Naive B cell (primary cell): ENCODE measurements at regions not wholly inside any gene's neighbourhood (a gene's known extent, or its start where the extent isn't known, plus 50 kb on each side); places are given as distances from the start of the nearest gene placed in this dataset.

Experiments
- ATAC-seq, 2 donors: fragments of 150-1000 bp; cut with Tn5 transposase; 2 replicates each; pipeline ENCODE4 v1.10.0; 2021; ENCODE audit warnings: low read depth in 2 of 2, mild to moderate bottlenecking in 2 of 2, moderate library complexity in 2 of 2
- DNase-seq: peaks from one replicate; pipeline ENCODE4 v3.0.0; 2022
- H3K27ac Mint-ChIP-seq, 6 donors: one replicate each; pipeline ENCODE4 v1.8.0; 2020 to 2022; ENCODE audit warnings: mild to moderate bottlenecking in 6 of 6, mixed read lengths in 6 of 6, moderate library complexity in 5 of 6, inconsistent platforms in 2 of 6
- H3K27me3 Mint-ChIP-seq, 3 donors: one replicate each; pipeline ENCODE4 v1.8.0; 2021 to 2022; ENCODE audit warnings: mixed read lengths in 3 of 3, mild to moderate bottlenecking in 1 of 3
- H3K36me3 Mint-ChIP-seq, 2 donors: one replicate each; pipeline ENCODE4 v1.8.0; 2020 to 2022; ENCODE audit warnings: mixed read lengths in 2 of 2, inconsistent platforms in 1 of 2, mild to moderate bottlenecking in 1 of 2
- H3K4me1 Mint-ChIP-seq, 3 donors: one replicate each; pipeline ENCODE4 v1.8.0; 2020 to 2022; ENCODE audit warnings: mixed read lengths in 3 of 3, inconsistent platforms in 1 of 3, mild to moderate bottlenecking in 1 of 3, moderate library complexity in 1 of 3
- H3K4me3 Mint-ChIP-seq, 8 donors: one replicate each; pipeline ENCODE4 v1.8.0; 2020 to 2022; ENCODE audit warnings: mild to moderate bottlenecking in 8 of 8, mixed read lengths in 8 of 8, moderate library complexity in 8 of 8, inconsistent platforms in 2 of 8
- H3K9me3 Mint-ChIP-seq, 7 donors: one replicate each; pipeline ENCODE4 v1.8.0; 2020 to 2022; ENCODE audit warnings: mixed read lengths in 7 of 7, mild to moderate bottlenecking in 5 of 7, inconsistent platforms in 2 of 7, moderate library complexity in 1 of 7

DNA sequence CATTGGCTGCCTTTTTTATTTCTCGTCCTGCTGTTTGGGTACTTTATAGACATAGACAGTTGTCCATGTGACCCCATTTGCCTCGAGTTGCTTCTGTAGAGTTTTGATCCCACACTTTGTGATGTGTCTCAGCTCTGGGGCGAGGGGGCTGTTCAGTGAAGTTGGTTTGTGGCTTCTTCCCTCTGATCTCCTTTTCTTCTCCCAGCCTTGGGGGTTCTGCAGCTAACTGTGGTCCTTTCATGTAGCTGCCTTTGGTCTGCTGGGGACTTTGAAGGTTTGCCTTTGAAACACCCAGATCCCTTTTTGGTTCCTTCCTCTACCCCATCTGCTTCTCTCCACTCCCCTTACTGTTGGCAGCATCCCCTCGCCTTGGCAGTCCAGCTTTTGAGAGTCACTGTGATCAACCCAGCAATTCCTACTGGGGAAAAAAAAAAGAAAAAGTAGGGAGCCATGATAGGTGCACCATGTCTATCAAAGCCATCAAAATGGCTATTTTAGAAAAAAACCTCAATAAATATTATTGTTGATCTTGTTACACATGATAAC, 728.8 kb upstream of the RBFOX1 start:
- Mint-ChIP-seq H3K27ac (no peak overlapping the region), H3K4me1 (no peaks in the 10 kb centered on the region), H3K36me3 (no peaks in the 10 kb centered on the region), H3K4me3 (no peak overlapping the region), H3K9me3 (peaks cover 0 to 6% (median 4%) of the 10 kb centered on the region in 7 donors), H3K27me3 (peaks cover 0 to 5% (median 0%) of the 10 kb centered on the region in 3 donors)
- DNase-seq (no peak), ATAC-seq (no peak)

DNA sequence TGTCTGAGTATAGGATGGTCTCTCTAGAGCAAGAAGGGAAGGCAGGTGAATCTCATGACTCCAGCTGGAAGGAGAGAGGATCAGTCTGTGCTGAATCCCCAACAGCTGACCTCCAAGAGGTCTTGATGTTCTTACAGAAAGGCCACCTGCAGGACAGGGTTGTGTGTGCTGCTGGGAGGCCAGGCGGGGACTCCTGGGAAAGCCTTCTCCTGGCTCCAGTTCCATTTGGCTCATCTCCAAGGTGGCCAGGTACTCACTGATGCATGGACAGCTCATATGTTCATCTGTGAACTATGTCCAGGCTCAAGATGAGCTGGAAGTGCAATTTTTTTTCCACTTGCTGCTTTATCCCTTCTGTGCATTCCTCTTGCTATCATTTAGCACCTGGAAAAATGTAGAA, 730.2 kb upstream of the RBFOX1 start:
- ATAC-seq (no peak), DNase-seq (no peak)
- Mint-ChIP-seq H3K27ac (no peak overlapping the region), H3K9me3 (peaks cover 0 to 5% (median 0%) of the 10 kb centered on the region in 7 donors), H3K4me3 (no peak overlapping the region), H3K4me1 (no peaks in the 10 kb centered on the region), H3K36me3 (no peaks in the 10 kb centered on the region), H3K27me3 (peaks cover 0 to 5% (median 0%) of the 10 kb centered on the region in 3 donors)

DNA sequence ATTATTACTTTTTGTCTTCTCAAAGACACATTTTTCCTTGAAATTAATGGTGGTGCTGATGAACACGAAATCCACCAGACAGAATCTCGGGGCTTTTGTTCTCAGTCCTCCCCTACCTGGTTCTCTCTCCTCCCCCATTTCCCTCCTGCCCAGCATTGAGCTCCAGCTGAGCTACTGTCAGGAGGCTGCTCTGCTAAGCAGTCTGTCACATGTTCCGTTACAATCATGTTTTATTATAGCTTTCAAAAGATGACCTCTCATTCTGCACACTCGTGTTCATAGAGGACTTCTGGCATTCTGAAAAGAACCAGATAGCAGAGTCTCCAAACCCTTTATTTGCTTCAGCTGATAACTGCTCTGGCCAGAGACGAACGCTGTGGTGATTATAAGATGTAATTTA, 732.5 kb upstream of the RBFOX1 start:
- Mint-ChIP-seq H3K9me3 (peaks cover 0 to 4% (median 0%) of the 10 kb centered on the region in 7 donors), H3K27me3 (peaks cover 0 to 5% (median 0%) of the 10 kb centered on the region in 3 donors), H3K36me3 (no peaks in the 10 kb centered on the region), H3K4me1 (no peaks in the 10 kb centered on the region), H3K4me3 (no peak overlapping the region), H3K27ac (no peak overlapping the region)
- DNase-seq (no peak), ATAC-seq (no peak)

DNA sequence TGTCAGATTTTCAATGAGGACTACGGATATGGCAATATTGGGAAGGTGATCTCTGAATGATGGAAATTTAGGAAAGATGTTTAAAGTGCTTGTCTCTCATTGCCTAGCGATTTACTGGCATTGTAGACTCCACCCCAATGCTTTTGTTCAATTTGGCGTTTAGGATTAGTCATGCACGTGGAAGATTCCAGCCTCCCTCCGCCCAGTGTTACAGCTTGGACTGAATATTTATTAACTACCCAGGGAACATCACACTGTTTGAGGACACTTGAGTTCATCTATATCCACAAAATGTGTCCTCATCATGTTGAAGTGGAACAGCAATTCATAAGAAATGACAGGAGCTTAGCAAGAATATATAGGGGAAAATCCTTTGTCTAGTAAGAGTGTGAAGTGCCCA, 738.8 kb upstream of the RBFOX1 start:
- ATAC-seq (no peak), DNase-seq (no peak)
- H3K4me3 Mint-ChIP-seq = no peak overlapping the region
- H3K4me1 Mint-ChIP-seq = no peaks in the 10 kb centered on the region
- H3K27me3 Mint-ChIP-seq = no peaks in the 10 kb centered on the region
- H3K36me3 Mint-ChIP-seq = no peaks in the 10 kb centered on the region
- H3K27ac Mint-ChIP-seq = no peak overlapping the region
- H3K9me3 Mint-ChIP-seq = peaks cover 0 to 12% (median 0%) of the 10 kb centered on the region in 7 donors

DNA sequence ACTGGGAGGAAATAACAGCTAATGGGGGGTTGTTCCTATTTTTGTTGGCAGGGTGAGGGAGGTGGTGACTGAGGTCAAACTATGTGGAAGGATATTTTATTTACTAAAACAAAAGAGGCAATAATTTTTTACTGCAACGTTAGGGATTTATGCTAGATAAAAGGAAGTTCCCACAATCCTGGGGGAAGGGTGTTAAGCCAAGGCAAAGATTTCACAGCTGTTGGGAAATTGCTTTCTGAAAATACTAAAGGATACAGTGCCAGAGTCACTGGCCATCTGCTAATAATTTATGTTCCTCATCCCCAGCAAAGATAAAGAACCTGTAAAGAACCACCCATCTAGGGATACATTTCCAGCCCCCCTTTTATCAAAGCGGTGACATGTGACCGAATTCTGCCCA, 756.0 kb upstream of the RBFOX1 start:
- Mint-ChIP-seq H3K27ac (no peak overlapping the region), H3K4me3 (no peak overlapping the region), H3K4me1 (no peaks in the 10 kb centered on the region), H3K36me3 (no peaks in the 10 kb centered on the region), H3K9me3 (peaks cover 0 to 10% (median 3%) of the 10 kb centered on the region in 7 donors), H3K27me3 (peaks cover 0 to 6% (median 0%) of the 10 kb centered on the region in 3 donors)
- ATAC-seq (no peak), DNase-seq (no peak)

DNA sequence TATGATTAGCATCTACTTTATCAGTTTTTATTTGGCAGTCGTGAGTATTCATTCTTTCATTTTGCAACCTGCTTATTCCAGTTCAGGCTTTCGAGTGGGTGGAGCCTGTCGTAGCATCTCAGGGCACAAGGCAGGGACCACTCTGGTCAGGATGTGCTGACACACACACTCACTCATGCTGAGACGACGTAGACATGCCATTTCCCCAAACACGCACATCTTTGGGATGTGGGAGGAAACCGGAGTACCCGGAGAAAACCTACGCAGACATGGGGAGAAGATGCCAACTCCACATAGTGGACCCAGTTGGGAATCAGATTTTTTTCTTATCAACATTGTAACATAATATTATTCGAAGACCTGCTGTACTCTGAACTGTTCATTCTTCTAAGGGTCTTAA, 756.5 kb upstream of the RBFOX1 start:
- Mint-ChIP-seq H3K36me3 (no peaks in the 10 kb centered on the region), H3K4me1 (no peaks in the 10 kb centered on the region), H3K27ac (no peak overlapping the region), H3K9me3 (peaks cover 0 to 10% (median 3%) of the 10 kb centered on the region in 7 donors), H3K4me3 (no peak overlapping the region), H3K27me3 (peaks cover 0 to 6% (median 0%) of the 10 kb centered on the region in 3 donors)
- no peak for ATAC-seq
- DNase-seq = no peak

DNA sequence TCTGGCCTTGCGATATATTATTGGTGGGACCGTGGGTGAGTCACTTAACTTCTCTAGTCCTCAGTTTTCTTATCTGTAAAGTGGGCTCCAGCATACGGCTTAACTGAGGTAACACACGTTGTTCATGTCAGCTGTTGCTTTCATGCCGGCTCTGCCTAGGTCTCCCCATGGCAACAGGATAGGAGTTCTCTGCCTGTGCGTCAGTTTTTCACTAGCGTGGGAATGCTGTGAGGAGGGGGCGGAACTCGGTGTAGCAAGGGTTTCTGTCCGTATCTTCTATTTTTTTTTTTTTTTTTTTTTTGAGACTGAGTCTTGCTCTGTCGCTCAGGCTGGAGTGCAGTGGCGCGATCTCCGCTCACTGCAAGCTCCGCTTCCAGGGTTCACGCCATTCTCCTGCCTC, 758.5 kb upstream of the RBFOX1 start:
- no peak for ATAC-seq
- H3K27me3 Mint-ChIP-seq = peaks cover 0 to 6% (median 0%) of the 10 kb centered on the region in 3 donors
- no peaks in the 10 kb centered on the region for H3K36me3 Mint-ChIP-seq
- no peak overlapping the region for H3K27ac Mint-ChIP-seq
- no peak overlapping the region for H3K4me3 Mint-ChIP-seq
- no peak for DNase-seq
- H3K4me1 Mint-ChIP-seq = no peaks in the 10 kb centered on the region
- peaks cover 0 to 10% (median 3%) of the 10 kb centered on the region in 7 donors for H3K9me3 Mint-ChIP-seq

DNA sequence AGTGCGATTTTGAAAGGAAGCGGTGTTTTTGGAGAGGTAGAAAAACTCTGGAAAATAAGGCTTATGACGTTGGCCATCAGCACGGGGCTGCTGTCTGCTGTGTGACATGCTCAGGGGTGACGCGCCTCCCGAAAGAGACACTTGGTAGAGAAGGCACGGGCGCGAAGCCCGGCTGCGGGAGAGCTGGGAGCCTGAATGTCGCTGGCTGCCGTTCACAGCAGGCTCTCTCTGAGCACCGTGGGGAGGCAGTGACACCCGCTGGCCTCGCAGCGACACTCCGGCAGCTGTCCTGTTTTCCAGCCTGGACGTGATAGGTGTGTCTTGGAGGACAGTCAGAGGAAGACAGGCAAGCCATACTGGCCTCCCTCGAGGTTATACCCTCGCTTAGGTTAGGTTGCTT, 759.1 kb upstream of the RBFOX1 start:
- H3K36me3 Mint-ChIP-seq = no peaks in the 10 kb centered on the region
- H3K27ac Mint-ChIP-seq = no peak overlapping the region
- peaks cover 0 to 10% (median 3%) of the 10 kb centered on the region in 7 donors for H3K9me3 Mint-ChIP-seq
- H3K4me3 Mint-ChIP-seq = no peak overlapping the region
- ATAC-seq (no peak), DNase-seq (no peak)
- peaks cover 0 to 6% (median 0%) of the 10 kb centered on the region in 3 donors for H3K27me3 Mint-ChIP-seq
- H3K4me1 Mint-ChIP-seq = no peaks in the 10 kb centered on the region

DNA sequence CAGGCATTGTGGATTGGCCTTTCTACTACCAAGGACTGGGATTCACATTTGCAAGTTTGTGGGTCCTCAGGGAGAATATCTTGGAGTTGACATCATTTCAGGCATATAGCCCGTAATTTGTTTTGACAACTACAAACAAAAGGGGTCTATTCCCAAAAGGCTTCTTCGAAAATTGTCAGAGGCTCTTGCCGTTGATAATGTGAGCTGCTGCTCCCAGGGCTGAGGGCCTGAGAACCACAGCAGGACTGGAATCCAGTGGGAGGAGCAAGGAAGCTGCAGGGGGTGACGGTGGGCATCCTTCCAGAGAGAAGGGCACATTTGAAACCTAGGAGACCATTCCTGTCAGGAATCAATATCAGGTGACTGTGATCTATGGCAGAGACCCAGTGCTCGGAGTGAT, 761.6 kb upstream of the RBFOX1 start:
- Mint-ChIP-seq H3K36me3 (no peaks in the 10 kb centered on the region), H3K4me3 (no peak overlapping the region), H3K27ac (no peak overlapping the region), H3K9me3 (peaks cover 0 to 4% (median 2%) of the 10 kb centered on the region in 7 donors), H3K4me1 (no peaks in the 10 kb centered on the region), H3K27me3 (peaks cover 0 to 6% (median 0%) of the 10 kb centered on the region in 3 donors)
- no peak for ATAC-seq
- no peak for DNase-seq

DNA sequence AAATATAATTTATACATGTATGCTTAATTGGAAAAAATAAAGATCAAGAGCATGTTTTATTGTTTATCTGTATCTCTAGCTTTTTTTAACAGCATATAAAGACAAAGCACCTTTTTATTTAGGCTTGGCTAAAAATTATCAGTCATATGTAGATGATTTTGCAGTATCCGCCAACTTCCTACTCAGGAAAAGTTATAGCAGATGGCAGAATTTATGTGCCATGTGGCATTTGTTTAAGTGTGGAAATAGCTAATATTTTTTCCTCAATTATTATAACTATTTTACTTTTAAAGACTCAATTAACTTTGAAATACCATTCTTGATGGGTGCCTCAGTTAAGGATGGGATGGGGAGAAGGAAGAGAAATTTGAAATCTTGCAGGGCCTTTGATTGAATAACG, 762.1 kb upstream of the RBFOX1 start:
- no peaks in the 10 kb centered on the region for H3K4me1 Mint-ChIP-seq
- peaks cover 0 to 4% (median 2%) of the 10 kb centered on the region in 7 donors for H3K9me3 Mint-ChIP-seq
- no peak overlapping the region for H3K27ac Mint-ChIP-seq
- peaks cover 0 to 6% (median 0%) of the 10 kb centered on the region in 3 donors for H3K27me3 Mint-ChIP-seq
- H3K4me3 Mint-ChIP-seq = no peak overlapping the region
- H3K36me3 Mint-ChIP-seq = no peaks in the 10 kb centered on the region
- ATAC-seq (no peak), DNase-seq (no peak)

DNA sequence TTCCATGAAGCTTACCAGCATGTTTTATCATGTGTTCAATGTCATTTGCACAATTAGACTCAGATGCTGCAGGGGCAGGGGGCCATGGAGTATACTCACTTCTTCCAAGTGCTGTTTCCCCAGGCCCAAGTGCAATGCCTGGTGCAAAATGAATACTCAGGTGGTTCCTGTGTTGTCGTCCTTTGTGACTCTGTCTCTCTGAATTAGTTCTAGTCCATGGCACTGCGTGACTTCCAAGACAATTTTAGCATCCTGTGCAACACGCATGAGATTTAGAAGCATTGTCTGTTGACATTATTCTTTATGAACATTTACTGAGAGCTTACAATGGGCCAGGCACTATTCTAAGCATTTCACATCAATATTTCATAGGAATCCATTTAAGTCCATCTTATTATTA, 769.7 kb upstream of the RBFOX1 start:
- no peaks in the 10 kb centered on the region for H3K27me3 Mint-ChIP-seq
- DNase-seq = no peak
- no peak overlapping the region for H3K4me3 Mint-ChIP-seq
- peaks cover 0 to 17% (median 2%) of the 10 kb centered on the region in 7 donors for H3K9me3 Mint-ChIP-seq
- no peaks in the 10 kb centered on the region for H3K4me1 Mint-ChIP-seq
- H3K36me3 Mint-ChIP-seq = no peaks in the 10 kb centered on the region
- H3K27ac Mint-ChIP-seq = no peak overlapping the region
- no peak for ATAC-seq

DNA sequence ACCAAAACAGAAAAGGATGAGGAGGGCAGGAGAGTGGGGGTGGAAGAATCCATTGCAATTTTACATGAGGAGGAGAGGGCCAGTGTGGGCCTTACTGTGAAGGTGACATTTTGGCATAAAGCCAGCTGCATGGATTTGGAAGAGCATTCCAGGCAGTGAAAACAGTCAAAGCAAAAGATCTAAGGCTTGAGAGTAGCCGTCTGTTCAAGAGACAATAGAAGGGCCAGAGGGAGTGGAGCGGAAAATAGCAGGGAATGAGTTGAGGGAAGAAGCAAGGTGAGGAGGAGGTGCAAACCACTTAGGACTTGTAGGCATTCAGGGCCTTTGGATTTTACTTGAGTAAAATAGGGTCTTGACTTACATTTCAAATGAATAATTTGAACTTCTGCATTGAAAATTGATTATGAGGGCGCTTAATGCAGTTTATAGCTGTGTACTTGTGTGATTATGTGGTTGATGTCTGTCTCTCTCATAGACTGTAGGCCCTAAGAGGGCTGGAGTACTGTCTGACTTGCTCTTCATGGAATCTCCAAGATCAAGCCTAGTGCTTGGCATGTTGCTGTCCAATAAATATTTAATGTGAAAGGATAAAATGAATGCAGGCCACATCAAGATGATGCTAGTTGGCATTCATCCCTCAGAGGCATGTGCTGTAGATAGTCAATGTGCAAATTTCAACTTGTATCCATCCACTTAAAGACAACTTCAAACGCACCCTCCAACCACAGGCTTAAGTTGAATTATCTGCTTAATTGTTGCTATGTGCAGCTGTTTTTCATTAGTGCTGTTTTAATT, 772.1 kb upstream of the RBFOX1 start:
- Mint-ChIP-seq H3K4me1 (no peaks in the 10 kb centered on the region), H3K36me3 (no peaks in the 10 kb centered on the region), H3K27ac (no peak overlapping the region), H3K27me3 (no peaks in the 10 kb centered on the region), H3K9me3 (peaks cover 0 to 20% (median 2%) of the 10 kb centered on the region in 7 donors), H3K4me3 (no peak overlapping the region)
- DNase-seq = no peak
- ATAC-seq = no peak

DNA sequence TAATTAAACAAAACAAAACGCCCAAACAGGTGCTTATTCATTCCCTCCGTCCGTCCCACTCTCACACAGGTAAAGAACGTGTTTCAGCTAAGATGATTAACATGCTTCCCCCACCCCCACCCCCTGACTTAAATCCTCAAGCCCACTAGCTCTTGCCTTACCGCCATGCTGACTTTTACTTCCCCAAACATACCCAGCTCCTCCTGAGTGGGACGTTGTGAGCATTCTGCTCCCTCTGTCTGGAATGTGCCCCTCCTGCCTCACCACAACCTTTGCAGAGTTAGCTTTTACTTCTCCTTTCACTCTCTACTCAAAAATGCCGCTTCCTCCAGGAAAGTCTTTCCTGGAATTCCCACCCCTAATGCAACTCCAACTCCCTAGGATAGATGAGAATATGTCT, 774.0 kb upstream of the RBFOX1 start:
- H3K36me3 Mint-ChIP-seq = no peaks in the 10 kb centered on the region
- no peaks in the 10 kb centered on the region for H3K4me1 Mint-ChIP-seq
- H3K27ac Mint-ChIP-seq = no peak overlapping the region
- H3K9me3 Mint-ChIP-seq = peaks cover 0 to 14% (median 2%) of the 10 kb centered on the region in 7 donors
- no peak overlapping the region for H3K4me3 Mint-ChIP-seq
- H3K27me3 Mint-ChIP-seq = no peaks in the 10 kb centered on the region
- DNase-seq (no peak), ATAC-seq (no peak)

DNA sequence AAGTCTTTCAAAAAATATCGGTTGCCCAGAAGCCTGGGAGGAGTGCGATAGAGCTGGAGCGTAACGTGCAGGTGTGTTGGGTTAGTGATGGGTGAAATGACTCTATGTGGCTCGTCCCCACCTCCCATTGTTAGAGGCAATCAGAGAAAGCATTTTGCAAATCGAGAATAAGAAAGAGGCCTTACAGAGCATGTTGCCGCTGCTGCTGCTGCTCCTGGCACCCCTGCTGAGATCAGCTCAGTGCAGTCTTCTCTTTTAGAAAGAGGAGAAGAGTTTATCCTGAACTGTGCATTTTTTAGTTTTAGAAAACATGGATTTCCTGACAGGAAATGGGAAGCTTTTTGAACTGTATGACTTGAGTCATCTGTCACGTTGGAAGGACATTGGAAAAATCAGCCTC, 774.5 kb upstream of the RBFOX1 start:
- Mint-ChIP-seq H3K36me3 (no peaks in the 10 kb centered on the region), H3K4me1 (no peaks in the 10 kb centered on the region), H3K4me3 (no peak overlapping the region), H3K27me3 (no peaks in the 10 kb centered on the region), H3K27ac (no peak overlapping the region), H3K9me3 (peaks cover 0 to 14% (median 3%) of the 10 kb centered on the region in 7 donors)
- no peak for ATAC-seq
- DNase-seq = no peak
